Subcutaneous abdominal adipose tissue (tissue), 5 donors: ENCODE measurements at regions not wholly inside any gene's neighbourhood (a gene's known extent, or its start where the extent isn't known, plus 50 kb on each side); places are given as distances from the start of the nearest gene placed in this dataset.

Experiments
- H3K27ac ChIP-seq: one replicate; pipeline ENCODE4 v1.7.0; 2013; ENCODE audit warnings: low read depth, mild to moderate bottlenecking, inconsistent platforms, low read length, moderate library complexity
- H3K27me3 ChIP-seq, 5 donors: one replicate each; pipeline ENCODE4 v1.7.0; 2013; ENCODE audit warnings: low read length in 5 of 5, inconsistent platforms in 1 of 5; ENCODE audit not compliant: control insufficient read depth in 5 of 5, insufficient read depth in 4 of 5
- H3K36me3 ChIP-seq, 5 donors: one replicate each; pipeline ENCODE4 v1.7.0; 2013; ENCODE audit warnings: low read length in 5 of 5; ENCODE audit not compliant: control insufficient read depth in 5 of 5, insufficient read depth in 5 of 5
- H3K4me1 ChIP-seq, 5 donors: one replicate each; pipeline ENCODE4 v1.7.0; 2013; ENCODE audit warnings: low read length in 5 of 5, mild to moderate bottlenecking in 3 of 5, moderate library complexity in 1 of 5; ENCODE audit not compliant: control insufficient read depth in 5 of 5, insufficient read depth in 5 of 5
- H3K4me3 ChIP-seq, 5 donors: one replicate each; pipeline ENCODE4 v1.7.0; 2013; ENCODE audit warnings: low read length in 5 of 5, low read depth in 1 of 5
- H3K9ac ChIP-seq, 5 donors: one replicate each; pipeline ENCODE4 v1.7.0; 2013; ENCODE audit warnings: low read length in 5 of 5, mild to moderate bottlenecking in 4 of 5, moderate library complexity in 3 of 5
- H3K9me3 ChIP-seq, 5 donors: one replicate each; pipeline ENCODE4 v1.7.0; 2013; ENCODE audit warnings: low read length in 5 of 5; ENCODE audit not compliant: control insufficient read depth in 5 of 5
- donor health status: healthy.
- donor health status: healthy.
- donor health status: healthy.
- donor health status: healthy.
- donor health status: healthy.

- Histone ChIP-seq H3K27me3 (peaks cover 0 to 8% (median 0%) of the 10 kb centered on the region in 5 donors), H3K36me3 (no peaks in the 10 kb centered on the region), H3K27ac (no peak overlapping the region), H3K4me1 (no peaks in the 10 kb centered on the region), H3K9me3 (peaks cover 0 to 4% (median 0%) of the 10 kb centered on the region in 5 donors), H3K9ac (no peak overlapping the region), H3K4me3 (no peak overlapping the region)
These were observed 572.6 kb upstream of the EEF2KMT start for GRCh38 chr16:5670198-5670597.

GRCh38 chr16:5668553-5668952, 571.0 kb upstream of the EEF2KMT start:
- H3K4me1 ChIP-seq: no peaks in the 10 kb centered on the region
- H3K27me3 ChIP-seq: peaks cover 0 to 8% (median 0%) of the 10 kb centered on the region in 5 donors
- H3K9ac ChIP-seq: no peak overlapping the region
- H3K4me3 ChIP-seq: no peak overlapping the region
- peaks cover 0 to 4% (median 0%) of the 10 kb centered on the region in 5 donors for H3K9me3 ChIP-seq
- no peaks in the 10 kb centered on the region for H3K36me3 ChIP-seq
- H3K27ac ChIP-seq: no peak overlapping the region

GRCh38 chr16:5665834-5666233, 568.2 kb upstream of the EEF2KMT start:
- H3K36me3 ChIP-seq: no peaks in the 10 kb centered on the region
- H3K4me3 ChIP-seq: no peak overlapping the region
- no peaks in the 10 kb centered on the region for H3K4me1 ChIP-seq
- H3K9me3 ChIP-seq: peaks cover 0 to 4% (median 0%) of the 10 kb centered on the region in 5 donors
- H3K9ac ChIP-seq: no peak overlapping the region
- peaks cover 0 to 5% (median 0%) of the 10 kb centered on the region in 5 donors for H3K27me3 ChIP-seq
- H3K27ac ChIP-seq: no peak overlapping the region

- Histone ChIP-seq H3K27ac (no peak overlapping the region), H3K9me3 (peaks cover 0 to 6% (median 3%) of the 10 kb centered on the region in 5 donors), H3K9ac (no peak overlapping the region), H3K36me3 (no peaks in the 10 kb centered on the region), H3K27me3 (peaks cover 0 to 10% (median 3%) of the 10 kb centered on the region in 5 donors), H3K4me1 (no peaks in the 10 kb centered on the region), H3K4me3 (no peak overlapping the region)
These were observed 556.2 kb upstream of the EEF2KMT start for GRCh38 chr16:5653789-5654188.

GRCh38 chr16:5653041-5653440, 555.4 kb upstream of the EEF2KMT start:
- peaks cover 0 to 10% (median 3%) of the 10 kb centered on the region in 5 donors for H3K27me3 ChIP-seq
- H3K4me1 ChIP-seq: no peaks in the 10 kb centered on the region
- H3K4me3 ChIP-seq: no peak overlapping the region
- no peak overlapping the region for H3K27ac ChIP-seq
- H3K36me3 ChIP-seq: no peaks in the 10 kb centered on the region
- H3K9me3 ChIP-seq: peaks cover 0 to 2% (median under 1%) of the 10 kb centered on the region in 5 donors
- no peak overlapping the region for H3K9ac ChIP-seq

- no peaks in the 10 kb centered on the region for H3K36me3 ChIP-seq
- no peaks in the 10 kb centered on the region for H3K9me3 ChIP-seq
- no peaks in the 10 kb centered on the region for H3K4me1 ChIP-seq
- peaks cover 0 to 10% (median 6%) of the 10 kb centered on the region in 5 donors for H3K27me3 ChIP-seq
- H3K9ac ChIP-seq: no peak overlapping the region
- H3K4me3 ChIP-seq: no peak overlapping the region
- no peak overlapping the region for H3K27ac ChIP-seq
These were observed 552.5 kb upstream of the EEF2KMT start for GRCh38 chr16:5649762-5650743.

- Histone ChIP-seq H3K4me1 (no peaks in the 10 kb centered on the region), H3K9me3 (no peaks in the 10 kb centered on the region), H3K4me3 (no peak overlapping the region), H3K36me3 (no peaks in the 10 kb centered on the region), H3K27ac (no peak overlapping the region), H3K9ac (no peak overlapping the region), H3K27me3 (peaks cover 0 to 13% (median 6%) of the 10 kb centered on the region in 5 donors)
These were observed 549.5 kb upstream of the EEF2KMT start for GRCh38 chr16:5647051-5647450.

GRCh38 chr16:5643855-5644531, 546.4 kb upstream of the EEF2KMT start:
- peaks cover 0 to 14% (median 0%) of the 10 kb centered on the region in 5 donors for H3K9me3 ChIP-seq
- no peak overlapping the region for H3K9ac ChIP-seq
- H3K4me3 ChIP-seq: no peak overlapping the region
- H3K36me3 ChIP-seq: no peaks in the 10 kb centered on the region
- no peaks in the 10 kb centered on the region for H3K4me1 ChIP-seq
- H3K27ac ChIP-seq: no peak overlapping the region
- H3K27me3 ChIP-seq: peaks cover 0 to 8% (median 3%) of the 10 kb centered on the region in 5 donors

GRCh38 chr16:5642436-5642835, 544.8 kb upstream of the EEF2KMT start:
- Histone ChIP-seq H3K9ac (no peak overlapping the region), H3K27ac (no peak overlapping the region), H3K9me3 (peaks cover 0 to 14% (median 0%) of the 10 kb centered on the region in 5 donors), H3K27me3 (peaks cover 0 to 8% (median 3%) of the 10 kb centered on the region in 5 donors), H3K4me1 (no peaks in the 10 kb centered on the region), H3K36me3 (no peaks in the 10 kb centered on the region), H3K4me3 (no peak overlapping the region)

GRCh38 chr16:5642011-5642410, 544.4 kb upstream of the EEF2KMT start:
- Histone ChIP-seq H3K9ac (no peak overlapping the region), H3K4me3 (no peak overlapping the region), H3K36me3 (no peaks in the 10 kb centered on the region), H3K27ac (no peak overlapping the region), H3K27me3 (peaks cover 0 to 8% (median 1%) of the 10 kb centered on the region in 5 donors), H3K9me3 (peaks cover 0 to 14% (median 0%) of the 10 kb centered on the region in 5 donors), H3K4me1 (no peaks in the 10 kb centered on the region)
